ENCODE measurements at regions not wholly inside any gene's neighbourhood (a gene's known extent, or its start where the extent isn't known, plus 50 kb on each side); places are given as distances from the start of the nearest gene placed in this dataset.

DNA sequence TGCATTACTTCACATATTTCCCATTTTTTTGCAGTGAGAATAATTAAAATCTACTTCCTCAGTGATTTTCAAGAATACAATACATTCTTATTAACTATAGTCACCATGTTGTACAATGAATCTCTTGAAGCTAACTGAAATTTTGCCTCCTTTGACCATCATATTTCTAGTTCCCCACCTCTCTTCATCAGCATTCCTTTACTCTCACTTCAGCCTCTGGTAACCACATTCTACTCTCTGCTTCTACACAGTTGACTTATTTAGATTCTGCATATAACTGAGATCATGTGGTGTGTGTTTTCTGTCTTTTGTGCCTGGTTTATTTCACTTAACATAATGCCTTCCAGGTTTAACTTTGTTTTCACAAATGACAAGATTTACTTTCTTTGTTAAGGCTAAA, 304.4 kb upstream of the LYPLAL1 start:
- no peaks in the 10 kb centered on the region for H3K4me1 ChIP-seq
- TF ChIP-seq, protein P1, sequence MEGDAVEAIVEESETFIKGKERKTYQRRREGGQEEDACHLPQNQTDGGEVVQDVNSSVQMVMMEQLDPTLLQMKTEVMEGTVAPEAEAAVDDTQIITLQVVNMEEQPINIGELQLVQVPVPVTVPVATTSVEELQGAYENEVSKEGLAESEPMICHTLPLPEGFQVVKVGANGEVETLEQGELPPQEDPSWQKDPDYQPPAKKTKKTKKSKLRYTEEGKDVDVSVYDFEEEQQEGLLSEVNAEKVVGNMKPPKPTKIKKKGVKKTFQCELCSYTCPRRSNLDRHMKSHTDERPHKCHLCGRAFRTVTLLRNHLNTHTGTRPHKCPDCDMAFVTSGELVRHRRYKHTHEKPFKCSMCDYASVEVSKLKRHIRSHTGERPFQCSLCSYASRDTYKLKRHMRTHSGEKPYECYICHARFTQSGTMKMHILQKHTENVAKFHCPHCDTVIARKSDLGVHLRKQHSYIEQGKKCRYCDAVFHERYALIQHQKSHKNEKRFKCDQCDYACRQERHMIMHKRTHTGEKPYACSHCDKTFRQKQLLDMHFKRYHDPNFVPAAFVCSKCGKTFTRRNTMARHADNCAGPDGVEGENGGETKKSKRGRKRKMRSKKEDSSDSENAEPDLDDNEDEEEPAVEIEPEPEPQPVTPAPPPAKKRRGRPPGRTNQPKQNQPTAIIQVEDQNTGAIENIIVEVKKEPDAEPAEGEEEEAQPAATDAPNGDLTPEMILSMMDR (IDR thresholded peaks at IDR 0.05; ENCODE audit: borderline replicate concordance): no peak
- H3K27ac ChIP-seq (replicated peaks): no peak overlapping the region
- intact Hi-C loops (cut with micrococcal nuclease): no loop called here
- no peak for DNase-seq
- H3K27me3 ChIP-seq (ENCODE audit: low read depth): no peaks in the 10 kb centered on the region
- H3K9me3 ChIP-seq (replicated peaks): no peaks in the 10 kb centered on the region
- no peaks in the 10 kb centered on the region for H3K36me3 ChIP-seq
- no peak overlapping the region for H3K4me3 ChIP-seq

DNA sequence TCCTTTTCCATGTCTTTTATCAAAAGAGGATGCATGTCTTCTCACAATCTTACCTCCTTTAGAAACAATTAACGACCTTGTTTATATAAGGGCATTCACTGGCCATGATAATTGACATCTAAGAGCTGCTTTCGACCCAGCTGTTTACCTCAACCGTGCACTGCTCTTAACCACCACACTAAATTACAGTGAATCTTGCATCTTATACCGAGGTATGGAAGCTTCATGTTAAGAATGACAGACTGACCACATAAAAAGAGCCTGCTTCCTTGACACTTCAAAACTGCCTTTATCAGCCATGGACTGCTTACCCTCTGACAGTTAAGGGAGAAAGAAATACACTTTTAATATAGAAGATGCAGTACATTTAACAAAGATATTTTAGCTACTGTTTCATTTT, 301.7 kb upstream of the LYPLAL1 start:
- no peak for DNase-seq
- H3K4me1 ChIP-seq: no peaks in the 10 kb centered on the region
- TF ChIP-seq, protein P1 (IDR thresholded peaks at IDR 0.05; ENCODE audit: borderline replicate concordance): no peak
- intact Hi-C loops (cut with micrococcal nuclease): no loop called here
- no peak overlapping the region for H3K4me3 ChIP-seq
- H3K27me3 ChIP-seq (ENCODE audit: low read depth): no peaks in the 10 kb centered on the region
- no peak overlapping the region for H3K27ac ChIP-seq (replicated peaks)
- H3K9me3 ChIP-seq (replicated peaks): no peaks in the 10 kb centered on the region
- H3K36me3 ChIP-seq: no peaks in the 10 kb centered on the region

DNA sequence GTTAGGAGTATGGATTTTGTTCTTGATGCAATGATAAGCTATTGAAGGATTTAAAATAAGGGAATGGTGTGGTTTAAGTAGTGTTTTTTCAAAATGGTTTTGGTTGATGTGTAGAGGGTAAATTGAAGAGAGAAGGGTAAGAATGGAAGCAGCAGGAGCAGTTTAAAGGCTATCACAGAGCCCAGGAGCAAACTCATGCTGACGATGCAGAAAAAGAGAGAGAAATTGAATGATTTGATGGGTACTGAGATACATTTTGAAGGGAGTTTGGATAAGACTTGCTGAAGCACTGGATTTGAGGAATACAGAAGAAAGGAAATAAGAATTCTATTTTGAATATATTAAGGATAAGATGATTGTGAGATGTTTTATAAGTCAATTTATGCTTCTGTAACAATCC, 300.8 kb upstream of the LYPLAL1 start:
- no peak overlapping the region for H3K27ac ChIP-seq (replicated peaks)
- intact Hi-C loops (cut with micrococcal nuclease): no loop called here
- no peaks in the 10 kb centered on the region for H3K9me3 ChIP-seq (replicated peaks)
- DNase-seq: no peak
- no peak overlapping the region for H3K4me3 ChIP-seq
- H3K4me1 ChIP-seq: no peaks in the 10 kb centered on the region
- H3K27me3 ChIP-seq (ENCODE audit: low read depth): no peaks in the 10 kb centered on the region
- TF ChIP-seq, protein P1 (IDR thresholded peaks at IDR 0.05; ENCODE audit: borderline replicate concordance): no peak
- no peaks in the 10 kb centered on the region for H3K36me3 ChIP-seq

DNA sequence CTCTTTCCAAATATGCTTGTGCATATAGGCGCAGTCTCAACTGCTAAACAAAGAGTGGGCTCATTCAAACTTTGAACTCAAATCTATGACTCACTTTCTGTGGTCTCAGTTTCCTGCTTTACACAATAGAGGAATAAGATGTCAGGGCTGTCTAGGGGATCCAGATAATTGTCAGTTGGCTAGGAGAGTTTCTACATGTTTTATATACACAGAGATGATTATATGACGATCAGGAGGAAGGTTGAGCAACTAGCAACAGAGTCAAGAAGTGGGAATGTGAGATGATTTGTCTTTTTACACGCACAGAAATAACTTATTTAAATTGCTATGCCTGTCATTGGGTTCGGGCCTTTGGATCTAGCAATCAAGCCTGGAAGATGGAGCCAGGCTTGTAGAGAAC, 299.4 kb upstream of the LYPLAL1 start:
- Histone ChIP-seq H3K4me3 (no peak overlapping the region), H3K27me3 (ENCODE audit: low read depth) (no peaks in the 10 kb centered on the region), H3K4me1 (no peaks in the 10 kb centered on the region), H3K9me3 (replicated peaks) (no peaks in the 10 kb centered on the region), H3K36me3 (no peaks in the 10 kb centered on the region), H3K27ac (replicated peaks) (no peak overlapping the region)
- intact Hi-C loops (cut with micrococcal nuclease): no loop called here
- DNase-seq: no peak
- TF ChIP-seq, protein P1 (IDR thresholded peaks at IDR 0.05; ENCODE audit: borderline replicate concordance): no peak

DNA sequence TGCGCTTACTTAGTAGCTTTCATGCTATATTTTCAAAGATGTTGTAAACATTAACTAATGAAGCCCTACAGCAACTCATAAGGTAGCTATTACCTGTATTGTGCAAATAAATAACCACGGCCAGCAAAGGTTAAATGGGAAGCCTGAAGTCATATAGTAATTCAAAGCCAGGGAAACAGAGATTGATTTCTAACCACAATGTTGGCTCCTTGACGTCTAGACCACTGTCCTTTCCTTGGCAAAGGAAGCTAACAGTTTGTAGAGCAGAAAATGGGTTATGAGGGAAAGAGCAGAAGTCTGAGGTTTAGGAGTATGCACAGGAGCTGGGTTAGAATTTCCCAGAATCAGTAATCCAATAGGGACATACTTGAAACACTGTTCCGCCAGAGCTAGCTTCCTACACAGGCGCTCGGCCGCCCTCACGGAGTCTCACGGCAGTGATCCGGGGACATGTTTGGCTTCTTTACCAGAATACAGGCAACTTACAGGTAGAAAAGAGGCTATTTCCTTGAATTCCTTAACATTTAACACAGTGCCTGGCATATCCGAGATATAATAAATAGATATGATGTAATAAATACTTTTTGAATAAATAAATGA, 298.8 kb upstream of the LYPLAL1 start:
- no peak for DNase-seq
- TF ChIP-seq, protein P1 (IDR thresholded peaks at IDR 0.05; ENCODE audit: borderline replicate concordance): no peak

More for the DNA sequence above, 298.8 kb upstream of the LYPLAL1 start:
- H3K4me3 ChIP-seq: no peak overlapping the region
- no peaks in the 10 kb centered on the region for H3K27me3 ChIP-seq (ENCODE audit: low read depth)
- no peak overlapping the region for H3K27ac ChIP-seq (replicated peaks)
- H3K36me3 ChIP-seq: no peaks in the 10 kb centered on the region
- no peaks in the 10 kb centered on the region for H3K9me3 ChIP-seq (replicated peaks)
- no peaks in the 10 kb centered on the region for H3K4me1 ChIP-seq
- intact Hi-C loops (cut with micrococcal nuclease): no loop called here

Data from left ventricle myocardium inferior (tissue), 1 donor.